ENCODE measurements at regions not wholly inside any gene's neighbourhood (a gene's known extent, or its start where the extent isn't known, plus 50 kb on each side); places are given as distances from the start of the nearest gene placed in this dataset.

- DNase-seq = no peak
- no peak for TF ChIP-seq CTCF (IDR thresholded peaks at IDR 0.05)
- Mint-ChIP-seq H3K36me3 (ENCODE audit: low read depth) (peaks cover 17% of the 10 kb centered on the region), H3K27ac (peak overlapping the region; percentile 91), H3K4me3 (no peak overlapping the region), H3K27me3 (ENCODE audit: low read depth, poor library complexity) (no peaks in the 10 kb centered on the region), H3K9me3 (peaks cover 8% of the 10 kb centered on the region), H3K4me1 (peaks cover 64% of the 10 kb centered on the region)
Observed at GRCh38 chr1:219506936-219507335, 106.0 kb downstream of the ZC3H11B start.

GRCh38 chr1:219506473-219506899 lies 106.4 kb downstream of the ZC3H11B start:
- Mint-ChIP-seq H3K36me3 (ENCODE audit: low read depth) (peaks cover 17% of the 10 kb centered on the region), H3K4me1 (peaks cover 64% of the 10 kb centered on the region), H3K9me3 (peaks cover 8% of the 10 kb centered on the region), H3K27me3 (ENCODE audit: low read depth, poor library complexity) (no peaks in the 10 kb centered on the region), H3K27ac (peak overlapping the region; percentile 91), H3K4me3 (no peak overlapping the region)
- no peak for TF ChIP-seq CTCF (IDR thresholded peaks at IDR 0.05)
- peak; percentile 46 for DNase-seq

GRCh38 chr1:219505886-219506285 lies 107.0 kb downstream of the ZC3H11B start:
- Mint-ChIP-seq H3K27ac (peak overlapping the region; percentile 91), H3K36me3 (ENCODE audit: low read depth) (peaks cover 17% of the 10 kb centered on the region), H3K4me3 (no peak overlapping the region), H3K4me1 (peaks cover 64% of the 10 kb centered on the region), H3K27me3 (ENCODE audit: low read depth, poor library complexity) (no peaks in the 10 kb centered on the region), H3K9me3 (peaks cover 8% of the 10 kb centered on the region)
- no peak for DNase-seq
- TF ChIP-seq CTCF (IDR thresholded peaks at IDR 0.05) = no peak

- no peak for DNase-seq
- Mint-ChIP-seq H3K27ac (no peak overlapping the region), H3K9me3 (peaks cover 9% of the 10 kb centered on the region), H3K27me3 (ENCODE audit: low read depth, poor library complexity) (peaks cover 3% of the 10 kb centered on the region), H3K4me3 (no peak overlapping the region), H3K36me3 (ENCODE audit: low read depth) (peaks cover 15% of the 10 kb centered on the region), H3K4me1 (peaks cover 55% of the 10 kb centered on the region)
- TF ChIP-seq CTCF (IDR thresholded peaks at IDR 0.05) = no peak
Observed at GRCh38 chr1:219503604-219504003, 109.3 kb downstream of the ZC3H11B start.

- no peak for TF ChIP-seq CTCF (IDR thresholded peaks at IDR 0.05)
- H3K9me3 Mint-ChIP-seq = peaks cover 9% of the 10 kb centered on the region
- H3K27me3 Mint-ChIP-seq (ENCODE audit: low read depth, poor library complexity) = peaks cover 3% of the 10 kb centered on the region
- H3K27ac Mint-ChIP-seq = no peak overlapping the region
- DNase-seq = no peak
- peaks cover 15% of the 10 kb centered on the region for H3K36me3 Mint-ChIP-seq (ENCODE audit: low read depth)
- H3K4me1 Mint-ChIP-seq = peaks cover 39% of the 10 kb centered on the region
- no peak overlapping the region for H3K4me3 Mint-ChIP-seq
Observed at GRCh38 chr1:219500327-219500897, 112.5 kb downstream of the ZC3H11B start.

- H3K27me3 Mint-ChIP-seq (ENCODE audit: low read depth, poor library complexity) = peaks cover 3% of the 10 kb centered on the region
- peaks cover 9% of the 10 kb centered on the region for H3K9me3 Mint-ChIP-seq
- peaks cover 15% of the 10 kb centered on the region for H3K36me3 Mint-ChIP-seq (ENCODE audit: low read depth)
- no peak overlapping the region for H3K4me3 Mint-ChIP-seq
- peaks cover 22% of the 10 kb centered on the region for H3K4me1 Mint-ChIP-seq
- TF ChIP-seq CTCF (IDR thresholded peaks at IDR 0.05) = no peak
- H3K27ac Mint-ChIP-seq = no peak overlapping the region
- no peak for DNase-seq
Observed at GRCh38 chr1:219498666-219499065, 114.2 kb downstream of the ZC3H11B start.
